Stimulated activated CD8-positive, alpha-beta memory T cell treated with anti-CD3 and anti-CD28 coated beads, Interleukin-7, amount 100 ng/mL, for 1 hour (primary cell): ENCODE measurements at regions not wholly inside any gene's neighbourhood (a gene's known extent, or its start where the extent isn't known, plus 50 kb on each side); places are given as distances from the start of the nearest gene placed in this dataset.

Experiments
- DNase-seq, 2 donors: peaks; one replicate each; pipeline ENCODE4 v3.0.0-alpha.2; 2020; ENCODE audit warnings: low read depth in 2 of 2

DNA sequence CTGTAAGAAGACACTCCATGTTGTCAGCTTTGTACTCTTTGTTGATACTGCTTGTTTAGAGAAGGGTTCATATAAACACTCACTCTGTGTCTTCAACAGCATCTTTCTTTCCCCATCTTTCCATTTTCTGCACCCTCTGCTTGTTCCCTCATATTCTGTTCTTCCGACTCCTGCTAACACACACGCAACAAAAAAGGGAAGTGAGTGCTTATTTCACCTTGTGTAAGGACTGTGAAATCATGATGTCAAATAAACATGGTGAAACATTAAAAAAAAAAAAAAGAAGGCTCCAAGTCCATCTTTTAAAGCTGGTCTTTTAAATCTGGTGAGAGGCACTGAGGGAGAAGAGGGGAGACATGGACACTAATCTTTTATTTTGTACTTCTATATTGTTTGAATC is 145.4 kb downstream of the RPAP3 start:
- no peak for DNase-seq

DNA sequence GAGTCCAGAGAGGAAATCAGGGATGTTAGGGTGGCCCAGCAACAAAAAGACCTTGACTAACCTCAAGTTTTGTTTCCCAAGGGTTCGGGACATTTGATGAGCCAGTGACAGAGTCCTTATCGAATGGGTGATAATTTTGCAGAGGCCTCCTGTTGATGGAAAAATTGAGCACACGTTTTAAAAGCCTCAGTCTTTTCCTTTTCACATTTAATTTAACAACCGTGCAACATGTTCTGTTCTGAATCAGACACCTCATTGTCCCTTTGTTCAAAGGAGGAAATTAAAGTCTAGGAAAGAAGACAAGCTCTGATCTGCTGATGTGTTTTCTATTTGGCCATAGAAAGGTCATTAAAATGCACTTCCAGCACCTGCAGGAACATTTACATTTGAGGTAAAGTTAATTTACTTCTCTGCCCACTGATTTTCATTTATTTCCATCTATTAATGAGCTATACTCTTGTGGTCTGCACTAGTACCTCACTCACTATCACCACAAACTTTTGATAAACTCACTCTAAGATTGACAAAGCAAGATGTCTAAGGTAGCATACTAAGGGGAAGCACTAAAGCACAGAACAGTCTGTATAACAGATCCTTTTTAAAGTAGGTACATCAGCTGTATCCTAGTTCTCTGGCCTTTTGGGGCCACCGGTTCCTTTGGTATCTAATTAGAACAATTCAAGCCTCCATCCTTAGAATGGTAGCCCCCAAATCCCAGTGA is 147.0 kb downstream of the RPAP3 start:
- no peak for DNase-seq

DNA sequence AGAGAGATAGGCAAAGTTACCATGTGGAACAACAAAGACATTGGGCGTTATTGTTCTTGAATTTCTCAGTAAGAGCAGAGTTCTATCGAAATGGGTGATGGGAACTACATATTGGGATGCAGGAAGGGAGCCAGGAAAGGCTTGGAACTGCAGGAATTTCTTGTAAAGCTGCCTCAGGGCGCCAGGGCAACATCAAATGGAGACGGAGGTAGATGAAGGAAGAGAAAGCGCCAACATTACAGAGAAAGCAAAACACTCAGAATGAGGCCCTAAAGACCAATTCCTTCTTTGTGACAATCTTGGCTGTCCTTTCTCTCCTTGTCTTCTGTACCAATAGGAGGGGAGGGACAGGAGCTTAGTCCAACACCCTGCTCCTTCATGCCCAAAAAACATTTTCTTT is 148.4 kb downstream of the RPAP3 start:
- DNase-seq: no peak

DNA sequence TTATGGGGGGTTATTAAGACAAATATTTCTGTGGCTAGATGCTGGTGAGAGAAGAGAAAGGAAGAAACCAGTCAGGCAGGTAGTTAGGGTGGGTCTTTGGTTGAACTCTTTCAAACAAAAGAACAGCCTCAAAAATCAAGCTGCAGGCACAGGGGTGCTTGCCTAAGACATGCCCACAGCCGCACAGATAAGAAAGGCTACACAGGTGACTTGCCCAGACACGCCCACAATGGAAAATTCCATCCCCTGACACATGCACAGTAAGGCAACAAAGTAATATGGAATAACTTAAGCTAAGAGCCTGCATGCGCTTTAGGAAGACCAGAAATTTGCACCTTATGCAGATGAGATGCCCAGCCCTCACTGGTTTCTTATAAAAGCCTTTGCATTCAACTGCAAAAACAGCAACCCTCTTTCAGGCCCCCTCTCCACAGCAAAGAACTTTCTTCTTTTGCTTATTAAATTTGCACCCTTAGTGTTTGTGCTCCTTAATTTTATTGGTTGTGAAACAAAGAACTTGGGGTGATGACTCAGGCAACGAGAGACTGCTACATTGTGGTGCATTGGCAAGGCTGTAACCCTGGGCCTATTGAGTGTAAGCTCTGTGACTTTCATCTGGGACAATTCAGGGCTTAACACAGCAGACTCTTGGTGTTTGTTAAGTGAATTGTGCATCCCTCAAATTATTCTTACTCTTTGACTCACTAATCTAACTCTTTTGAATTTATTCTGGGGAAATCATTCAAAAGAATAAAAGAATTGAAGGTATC is 149.4 kb downstream of the RPAP3 start:
- no peak for DNase-seq

DNA sequence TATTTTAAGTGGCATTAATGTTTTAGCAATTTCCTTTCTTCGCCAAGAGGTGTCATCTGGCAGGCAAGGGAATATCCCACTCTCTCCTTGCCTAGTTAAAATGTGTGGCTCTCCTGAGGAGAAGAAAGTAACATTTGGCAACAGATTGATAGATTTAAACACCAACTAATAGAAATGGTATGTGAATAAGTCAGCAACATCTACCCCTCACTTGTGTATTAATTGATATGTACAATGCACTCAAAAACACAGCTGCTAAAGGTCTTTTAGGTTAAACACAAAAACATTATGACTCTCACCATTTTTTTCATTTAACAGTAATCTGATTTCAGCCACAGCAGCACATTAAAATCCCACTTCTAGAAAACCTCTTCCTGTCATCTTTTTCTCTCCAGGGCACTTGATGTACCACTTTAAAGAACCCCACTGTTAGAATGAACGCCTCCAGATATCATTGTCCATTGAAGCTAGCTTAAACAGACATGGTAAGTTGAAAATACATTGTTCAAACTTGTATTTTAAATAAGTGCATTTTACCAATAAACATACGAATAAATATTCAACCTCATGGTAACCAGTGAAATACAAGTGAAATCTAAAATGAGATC is 151.7 kb downstream of the RPAP3 start:
- no peak for DNase-seq

DNA sequence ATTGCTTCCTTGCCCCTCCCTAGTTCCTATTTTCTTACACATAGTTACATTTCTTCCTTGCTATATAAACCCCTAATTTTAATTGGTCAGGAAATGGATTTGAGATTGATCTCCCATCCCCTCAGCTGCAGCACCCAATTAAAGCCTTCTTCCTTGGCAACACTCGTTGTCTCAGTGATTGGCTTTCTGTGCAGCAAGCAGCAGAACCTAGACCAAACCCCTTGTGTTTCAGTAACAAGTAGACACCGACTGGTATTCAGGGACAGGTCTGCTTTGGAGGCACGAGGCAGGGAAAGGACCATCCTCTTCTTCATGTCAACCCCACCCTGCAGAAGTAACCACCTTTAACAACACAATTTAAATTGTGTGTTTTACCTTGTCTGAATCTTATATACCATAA is 152.6 kb downstream of the RPAP3 start:
- DNase-seq: no peak

DNA sequence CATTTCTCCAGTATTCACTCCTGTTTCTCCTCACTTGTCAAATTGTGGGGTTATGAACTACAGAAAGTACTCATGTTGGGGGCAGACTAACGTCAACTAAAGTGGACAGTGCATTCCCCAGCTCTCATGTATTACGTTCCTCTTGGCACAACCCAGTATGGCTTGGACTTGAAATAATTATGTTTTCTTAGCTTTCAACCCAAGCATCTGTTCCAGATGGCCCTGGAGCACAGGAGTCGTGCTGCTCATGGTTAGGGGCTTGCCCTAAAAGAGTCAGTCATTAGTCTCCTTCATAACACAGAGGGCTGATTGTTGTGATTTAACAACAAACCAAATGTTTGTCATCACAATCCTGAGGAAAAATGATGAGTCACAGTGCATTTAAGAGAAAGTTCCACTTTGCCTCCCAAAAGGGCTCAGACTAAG is 154.4 kb downstream of the RPAP3 start:
- no peak for DNase-seq

DNA sequence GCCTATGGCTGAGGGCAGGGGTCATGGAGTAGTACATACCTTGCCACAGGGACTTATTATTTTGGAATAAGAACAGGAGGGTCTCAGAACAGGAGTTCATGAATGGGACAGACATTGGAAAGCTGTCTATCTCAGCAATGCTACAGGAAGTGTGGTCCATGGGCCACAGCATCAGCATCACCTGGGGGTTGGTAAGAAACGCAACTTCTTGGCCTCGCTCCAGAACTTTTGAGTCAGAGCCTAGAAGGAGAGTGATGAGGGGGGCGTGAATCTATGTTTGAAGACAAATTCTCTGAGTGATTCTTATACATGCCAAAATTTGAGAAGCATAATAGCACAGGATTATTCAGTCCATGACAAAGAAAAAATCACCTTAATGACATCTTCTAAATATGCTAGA is 156.6 kb downstream of the RPAP3 start:
- no peak for DNase-seq

DNA sequence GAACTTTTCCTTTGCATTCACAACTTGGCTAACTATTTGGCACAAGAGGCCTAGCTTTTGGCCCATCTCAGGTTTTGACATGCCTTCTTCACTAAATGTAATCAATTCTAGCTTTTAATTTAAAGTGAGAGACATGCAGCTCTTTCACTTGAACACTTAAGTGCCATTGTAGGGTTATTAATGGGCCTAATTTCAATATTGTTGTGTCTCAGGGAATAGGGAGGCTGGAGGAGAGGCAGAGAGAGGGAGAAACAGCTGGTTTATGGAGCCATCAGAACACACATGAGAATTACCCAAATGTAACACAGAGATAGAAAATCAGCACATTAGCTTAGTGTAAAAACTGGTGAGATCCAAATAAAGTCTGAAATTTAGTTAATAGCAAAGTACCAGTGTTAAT is 157.4 kb downstream of the RPAP3 start:
- no peak for DNase-seq

DNA sequence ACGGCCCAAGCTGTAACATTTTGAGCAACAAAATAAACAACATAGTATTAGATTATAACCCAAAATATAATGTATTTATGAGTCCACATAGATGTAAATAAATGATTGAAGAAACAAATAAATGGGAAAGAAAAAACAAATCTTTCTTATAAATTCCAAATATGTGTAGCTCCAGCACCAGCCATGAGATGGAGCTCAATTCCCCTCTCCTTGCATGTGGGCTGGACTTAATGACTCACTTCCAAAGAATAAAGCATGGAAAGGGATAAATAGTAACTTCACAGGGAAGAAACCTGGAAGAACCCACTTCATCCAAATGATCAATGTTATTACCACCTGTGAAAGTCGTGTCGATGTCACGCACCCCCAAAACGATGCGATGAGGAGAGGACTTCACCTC is 158.8 kb downstream of the RPAP3 start:
- DNase-seq: no peak

DNA sequence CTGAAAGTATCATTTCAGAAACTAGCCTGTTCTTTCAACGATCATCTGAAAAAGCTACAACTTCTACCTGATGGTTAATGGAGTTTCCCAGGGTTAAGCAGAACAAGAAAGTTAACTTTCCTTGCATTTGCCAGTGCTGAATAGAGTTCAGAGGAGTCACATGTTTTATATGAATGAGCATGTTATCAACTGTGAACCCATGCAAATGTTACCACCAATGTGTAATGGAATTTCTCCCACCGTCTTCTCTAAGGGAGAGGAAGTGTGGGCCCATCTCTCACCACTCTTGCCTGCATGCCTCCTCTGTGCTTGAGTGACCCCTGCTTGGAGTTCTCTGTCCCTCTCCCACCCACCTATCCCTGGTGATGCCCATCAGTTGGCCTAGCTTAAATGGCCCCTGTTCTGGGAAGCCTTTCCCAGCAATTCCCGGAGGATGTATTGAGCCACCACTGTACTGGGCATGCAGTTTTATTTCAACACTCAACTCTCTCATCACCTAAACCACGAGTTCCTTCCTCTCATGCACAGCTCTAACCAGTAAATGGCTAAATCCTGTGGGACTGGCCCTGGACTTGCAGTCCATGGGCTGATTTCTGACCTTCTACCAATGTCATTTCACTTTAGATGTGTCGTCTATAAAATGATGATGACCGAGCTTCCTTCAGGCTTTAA is 159.8 kb downstream of the RPAP3 start:
- no peak for DNase-seq

DNA sequence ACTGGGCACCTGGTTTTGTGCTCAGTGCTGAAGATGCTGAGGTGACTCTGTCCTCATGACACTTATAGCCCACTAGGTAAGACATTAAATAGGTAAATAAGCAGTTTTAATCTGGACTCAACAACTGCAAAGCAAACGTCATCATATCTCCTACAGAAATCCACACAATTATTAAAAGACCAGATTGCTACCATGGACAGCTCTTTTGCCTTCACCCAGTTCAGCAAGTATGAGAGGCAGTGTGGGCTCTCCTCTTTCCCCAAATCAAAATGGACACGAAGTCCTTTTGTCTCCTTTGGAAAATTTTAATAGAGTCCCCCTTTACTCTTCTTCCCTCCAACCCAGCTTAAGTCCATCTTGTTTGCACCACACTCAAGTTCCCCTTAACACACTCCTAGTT is 171.1 kb downstream of the RPAP3 start:
- no peak for DNase-seq

DNA sequence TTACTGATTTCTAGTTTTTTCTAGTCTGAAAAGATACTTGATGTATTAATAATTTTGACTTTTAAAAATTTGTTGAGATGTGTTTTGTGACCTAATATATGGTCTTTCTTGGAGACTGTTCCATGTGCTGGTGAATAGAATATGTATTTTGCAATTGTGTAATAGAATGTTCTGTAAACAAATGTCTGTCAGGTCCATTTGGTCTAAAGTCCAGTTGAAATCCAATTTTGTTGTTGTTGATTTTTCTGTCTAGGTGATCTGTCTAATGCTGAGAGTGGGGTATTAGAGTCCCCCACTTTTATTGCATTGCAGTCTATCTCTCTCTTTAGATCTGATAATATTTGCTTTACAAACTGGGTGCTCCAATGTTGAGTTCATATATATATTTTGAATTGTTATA is 175.8 kb downstream of the RPAP3 start:
- no peak for DNase-seq

DNA sequence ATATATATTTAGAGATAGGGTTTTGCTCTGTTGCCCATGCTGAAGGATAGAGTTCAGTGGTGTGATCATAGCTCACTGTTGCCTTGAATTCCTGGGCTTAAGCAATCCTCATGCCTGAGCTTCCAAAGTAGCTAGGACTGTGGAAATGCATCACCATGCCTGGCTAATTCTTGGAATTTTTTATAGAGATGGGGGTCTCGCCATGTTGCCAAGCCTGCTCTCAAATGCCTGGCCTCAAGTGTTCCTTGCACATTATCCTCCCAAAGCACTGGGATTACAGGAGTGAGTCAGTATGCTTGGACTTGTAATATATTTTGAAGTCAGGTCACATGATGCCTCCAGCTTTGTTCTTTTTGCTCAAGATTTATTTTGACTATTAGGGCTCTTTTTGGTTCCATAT is 178.0 kb downstream of the RPAP3 start:
- no peak for DNase-seq

DNA sequence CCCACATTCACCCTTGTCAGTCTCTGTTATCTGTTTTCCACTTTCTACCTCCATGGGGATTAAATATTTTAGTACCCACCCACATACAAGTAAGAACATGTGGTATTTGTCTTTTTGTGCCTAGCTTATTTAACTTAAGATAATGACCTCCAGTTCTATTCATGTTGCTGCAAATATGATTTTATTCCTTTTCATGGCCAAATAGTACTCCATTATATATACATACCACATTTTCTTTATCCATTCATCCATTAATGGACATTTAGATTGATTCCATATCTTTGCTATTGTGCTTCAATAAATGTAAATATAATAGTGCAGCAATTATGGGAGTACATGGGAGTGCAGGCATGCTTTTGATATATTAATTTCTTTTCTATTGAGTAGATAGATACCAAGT is 185.8 kb downstream of the RPAP3 start:
- DNase-seq: no peak

DNA sequence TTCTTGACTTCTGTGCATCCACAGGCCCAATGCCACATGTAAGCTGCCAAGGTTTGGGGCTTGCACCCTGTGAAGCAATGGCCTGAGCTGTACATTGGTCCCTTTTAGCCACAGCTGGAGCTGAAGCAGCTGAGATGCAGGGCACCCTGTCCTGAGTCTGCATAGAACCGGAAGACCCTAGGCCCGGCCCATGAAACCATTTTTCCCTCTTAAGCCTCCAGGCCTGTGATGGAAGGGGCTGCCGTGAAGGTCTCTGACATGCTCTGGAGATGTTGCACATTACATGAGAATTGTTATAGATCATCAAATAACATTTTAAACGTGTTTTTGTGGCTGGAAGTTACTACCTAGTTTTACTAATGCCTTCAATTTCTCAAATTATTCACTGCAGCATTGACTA is 188.7 kb downstream of the RPAP3 start:
- no peak for DNase-seq

DNA sequence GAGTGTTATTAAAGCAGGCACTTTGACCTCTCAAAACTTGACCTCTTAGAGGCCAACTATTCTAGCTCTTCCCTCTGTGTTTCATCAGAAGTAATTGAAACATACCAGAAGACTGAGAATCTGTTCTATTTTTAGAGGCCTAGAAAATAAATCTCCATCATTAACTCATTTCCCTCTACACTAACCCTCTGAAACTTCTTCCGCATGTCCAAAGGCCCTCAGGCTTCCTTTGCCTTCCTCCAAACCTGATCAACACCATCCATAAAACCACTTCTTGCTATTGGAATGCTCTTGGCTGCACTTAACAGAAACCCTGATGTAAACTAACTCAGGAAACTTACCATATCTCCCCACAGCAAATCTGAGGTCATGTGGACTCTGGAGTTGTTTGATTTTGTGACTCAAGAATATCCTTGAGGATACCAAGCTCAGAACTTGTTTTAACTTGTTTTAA is 196.4 kb downstream of the RPAP3 start:
- DNase-seq: no peak

DNA sequence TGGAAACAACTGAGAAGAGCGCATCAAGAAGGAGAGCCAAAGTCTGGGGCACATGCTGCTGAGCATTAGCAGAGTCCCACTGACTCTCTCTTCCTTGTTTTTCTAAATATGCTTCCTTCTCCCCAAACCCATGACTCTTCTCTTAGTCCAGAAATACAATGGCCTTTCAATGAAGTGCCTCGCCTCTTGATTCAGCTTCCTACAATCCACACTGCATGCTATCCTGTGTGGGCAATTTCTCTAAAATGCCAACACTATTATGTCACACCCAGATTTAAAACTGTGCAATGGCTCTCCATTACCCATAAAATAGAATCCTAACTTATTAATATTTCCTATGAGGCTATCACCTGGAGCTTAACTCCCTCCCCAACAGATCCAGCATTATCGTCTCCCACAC is 198.6 kb downstream of the RPAP3 start:
- DNase-seq: no peak

DNA sequence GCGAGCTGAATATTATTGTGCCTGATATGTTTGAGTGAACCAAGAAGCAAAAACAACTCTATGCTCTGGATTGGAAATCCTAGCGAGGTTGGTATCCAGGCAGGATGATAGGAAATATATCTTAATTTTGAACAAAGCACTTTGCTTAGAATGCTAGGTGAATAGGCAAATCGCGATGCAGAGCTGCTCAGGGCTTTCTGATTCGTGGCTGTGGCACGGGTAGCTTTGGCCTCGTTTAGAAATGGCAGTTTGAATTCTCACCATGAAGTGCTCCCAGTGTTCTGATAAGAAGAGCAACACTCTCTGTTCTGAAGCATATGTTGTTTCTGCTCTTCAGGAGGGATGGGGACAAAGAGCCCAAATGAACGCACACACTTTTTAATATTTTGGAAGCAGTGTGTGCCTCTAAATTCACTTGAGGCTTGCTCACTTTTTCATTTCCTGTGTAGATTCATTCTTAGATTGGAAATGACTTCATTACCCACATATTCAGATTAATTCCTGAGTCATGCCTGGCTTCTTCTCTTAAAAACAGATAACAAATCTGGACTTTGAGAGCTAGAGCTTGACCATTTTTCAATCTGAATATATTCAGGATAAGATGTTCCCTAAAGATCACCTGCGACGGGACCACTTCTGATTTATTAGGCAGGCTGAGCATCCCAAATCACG is 200.9 kb downstream of the RPAP3 start:
- no peak for DNase-seq

DNA sequence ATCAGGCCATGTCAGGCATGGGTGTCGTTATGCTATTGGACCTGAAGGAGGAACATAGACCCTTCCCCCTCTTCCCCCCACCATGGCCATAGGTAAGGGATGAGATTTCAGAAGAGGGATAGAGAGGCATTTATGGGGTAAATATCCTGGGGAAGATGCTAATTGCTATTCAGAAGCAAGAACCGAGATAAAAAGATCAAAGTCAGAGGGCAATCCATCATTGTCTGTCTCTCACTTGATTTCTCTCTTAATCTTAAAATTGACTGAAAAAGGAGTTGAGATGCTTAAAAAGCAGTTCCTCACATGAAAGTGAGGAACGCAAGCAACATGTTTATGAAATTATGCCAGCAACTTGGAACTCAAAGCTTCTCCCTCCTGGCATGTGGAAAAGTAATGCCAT is 212.0 kb downstream of the RPAP3 start:
- no peak for DNase-seq

DNA sequence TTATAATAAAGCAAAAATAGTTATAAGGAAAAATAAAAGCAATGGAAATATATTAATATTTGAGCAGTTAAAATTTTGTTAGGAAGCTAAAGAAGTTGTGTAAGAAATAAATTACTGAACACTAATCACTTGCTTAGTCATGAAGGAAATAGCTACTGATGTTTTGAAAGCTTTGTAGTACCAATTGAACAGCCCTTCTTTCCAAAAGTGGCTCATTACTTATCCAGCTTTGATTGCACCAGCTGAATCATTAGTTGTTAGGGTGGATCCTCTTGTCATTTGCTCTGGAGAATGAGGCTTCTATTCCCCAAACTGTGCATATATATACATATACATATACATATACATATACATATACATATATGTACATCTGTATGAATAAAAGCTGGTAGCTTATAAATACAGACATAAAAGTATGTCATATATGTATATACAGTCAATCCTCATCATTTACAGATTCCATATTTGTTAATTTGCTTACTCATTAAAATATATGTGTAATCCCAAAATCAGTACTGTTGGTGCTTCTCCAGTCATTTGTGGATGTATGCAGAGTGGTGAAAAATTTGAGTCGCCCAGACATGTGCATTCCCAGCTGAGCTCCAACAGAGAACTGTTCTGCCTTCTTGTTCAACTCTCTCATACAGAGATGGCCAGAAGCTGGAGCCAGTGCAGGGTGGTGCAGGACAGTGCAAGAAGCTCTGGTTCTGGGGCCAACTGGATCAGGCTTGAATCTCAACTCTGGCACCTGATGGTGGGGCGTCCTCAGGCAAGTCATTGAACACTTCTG is 214.1 kb downstream of the RPAP3 start:
- no peak for DNase-seq
